ENCODE measurements at regions not wholly inside any gene's neighbourhood (a gene's known extent, or its start where the extent isn't known, plus 50 kb on each side); places are given as distances from the start of the nearest gene placed in this dataset.
"Not testable (repeated sequence)": the region's sequence is repeated elsewhere in the genome, so short reads cannot be mapped to it uniquely, and the experiment has no call there.

DNA sequence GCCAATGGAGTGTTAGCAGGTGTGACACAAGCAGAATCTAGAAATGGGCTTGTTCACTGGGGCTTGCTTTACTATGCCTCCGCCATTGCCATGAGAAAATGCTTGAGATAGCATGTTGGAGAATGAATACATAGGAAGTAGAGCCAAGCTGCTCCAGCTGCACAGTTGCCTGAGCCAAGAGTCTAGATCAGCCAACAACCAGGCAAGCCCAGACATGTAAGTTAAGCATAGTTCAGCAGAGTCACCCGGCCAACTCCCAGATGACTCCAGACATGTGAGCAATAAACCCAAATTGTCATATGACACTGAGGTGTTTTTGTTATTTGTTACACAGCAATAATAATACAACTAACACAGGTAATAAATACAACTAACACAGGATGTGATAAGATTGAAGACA, 167.9 kb downstream of the HAO1 start:
- Histone ChIP-seq H3K36me3 (ENCODE audit: insufficient read depth, low read length) (no peaks in the 10 kb centered on the region), H2AFZ (ENCODE audit: low read length, unreplicated experiment) (no peak overlapping the region), H3K27me3 (ENCODE audit: insufficient read depth, low read length) (no peaks in the 10 kb centered on the region), H3K27ac (ENCODE audit: low read depth, low read length) (no peak overlapping the region), H3K4me1 (ENCODE audit: control insufficient read depth, insufficient read depth, low read length, unreplicated experiment) (peaks cover 2% of the 10 kb centered on the region), H3K79me2 (ENCODE audit: control insufficient read depth, insufficient read depth, low read length, unreplicated experiment) (no peaks in the 10 kb centered on the region), H3K4me3 (ENCODE audit: low read depth, low read length) (no peak overlapping the region)

DNA sequence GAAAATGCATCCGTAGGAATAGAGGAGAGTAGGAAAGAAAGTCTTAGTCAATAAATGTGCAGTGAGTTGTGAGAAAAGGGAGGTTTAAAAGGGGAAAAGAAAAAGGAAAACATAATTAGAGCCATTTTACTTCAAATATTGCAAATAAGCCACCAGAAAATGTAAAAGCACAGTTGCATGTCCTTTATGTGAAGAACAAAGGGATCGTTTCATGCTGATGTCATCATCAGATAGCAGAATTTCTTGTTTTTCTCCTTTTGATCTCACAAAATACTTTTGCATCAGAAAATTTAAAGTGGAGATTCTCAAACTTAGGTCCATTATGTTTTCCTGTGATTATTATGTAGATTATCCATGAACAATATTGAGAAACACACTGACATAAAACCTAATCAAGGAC, 166.7 kb downstream of the HAO1 start:
- Histone ChIP-seq H3K36me3 (ENCODE audit: insufficient read depth, low read length) (no peaks in the 10 kb centered on the region), H3K4me1 (ENCODE audit: control insufficient read depth, insufficient read depth, low read length, unreplicated experiment) (peaks cover 2% of the 10 kb centered on the region), H3K27me3 (ENCODE audit: insufficient read depth, low read length) (no peaks in the 10 kb centered on the region), H3K4me3 (ENCODE audit: low read depth, low read length) (no peak overlapping the region), H3K79me2 (ENCODE audit: control insufficient read depth, insufficient read depth, low read length, unreplicated experiment) (no peaks in the 10 kb centered on the region), H2AFZ (ENCODE audit: low read length, unreplicated experiment) (no peak overlapping the region), H3K27ac (ENCODE audit: low read depth, low read length) (no peak overlapping the region)

- Histone ChIP-seq H3K4me3 (ENCODE audit: low read depth, low read length) (no peak overlapping the region), H3K36me3 (ENCODE audit: insufficient read depth, low read length) (no peaks in the 10 kb centered on the region), H2AFZ (ENCODE audit: low read length, unreplicated experiment) (no peak overlapping the region), H3K79me2 (ENCODE audit: control insufficient read depth, insufficient read depth, low read length, unreplicated experiment) (no peaks in the 10 kb centered on the region), H3K27ac (ENCODE audit: low read depth, low read length) (no peak overlapping the region), H3K27me3 (ENCODE audit: insufficient read depth, low read length) (no peaks in the 10 kb centered on the region), H3K4me1 (ENCODE audit: control insufficient read depth, insufficient read depth, low read length, unreplicated experiment) (peaks cover 2% of the 10 kb centered on the region)
Observed at GRCh38 chr20:7775072-7775471, 165.2 kb downstream of the HAO1 start.

- Histone ChIP-seq H3K4me1 (ENCODE audit: control insufficient read depth, insufficient read depth, low read length, unreplicated experiment) (peaks cover 2% of the 10 kb centered on the region), H3K4me3 (ENCODE audit: low read depth, low read length) (no peak overlapping the region), H3K79me2 (ENCODE audit: control insufficient read depth, insufficient read depth, low read length, unreplicated experiment) (no peaks in the 10 kb centered on the region), H2AFZ (ENCODE audit: low read length, unreplicated experiment) (no peak overlapping the region), H3K36me3 (ENCODE audit: insufficient read depth, low read length) (no peaks in the 10 kb centered on the region), H3K27me3 (ENCODE audit: insufficient read depth, low read length) (no peaks in the 10 kb centered on the region), H3K27ac (ENCODE audit: low read depth, low read length) (no peak overlapping the region)
Observed at GRCh38 chr20:7776148-7776547, 164.1 kb downstream of the HAO1 start.

DNA sequence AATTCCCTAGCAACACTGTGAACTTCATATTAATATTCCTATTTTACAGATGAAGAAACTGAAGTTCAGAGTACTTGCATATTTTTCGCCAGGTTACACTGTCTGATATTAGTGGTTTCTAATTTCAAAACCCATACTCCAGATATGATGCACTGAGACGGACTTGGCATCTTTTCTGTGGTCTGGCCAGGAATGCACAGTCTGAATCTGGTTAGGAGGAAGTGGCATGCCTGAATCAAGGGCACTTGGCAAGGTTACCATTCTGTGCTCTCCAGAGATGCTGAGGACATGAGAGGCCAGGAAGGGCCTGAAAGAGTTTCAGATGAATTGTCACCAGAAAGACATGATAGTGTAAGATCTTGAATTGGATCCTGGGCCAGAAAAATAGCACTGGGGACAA, 150.1 kb downstream of the HAO1 start:
- no peak overlapping the region for H2AFZ ChIP-seq (ENCODE audit: low read length, unreplicated experiment)

GRCh38 chr20:7792150-7792869, 147.9 kb downstream of the HAO1 start:
- Histone ChIP-seq H2AFZ (ENCODE audit: low read length, unreplicated experiment) (no peak overlapping the region), H3K27ac (ENCODE audit: low read depth, low read length) (no peak overlapping the region), H3K27me3 (ENCODE audit: insufficient read depth, low read length) (no peaks in the 10 kb centered on the region), H3K4me1 (ENCODE audit: control insufficient read depth, insufficient read depth, low read length, unreplicated experiment) (no peaks in the 10 kb centered on the region), H3K36me3 (ENCODE audit: insufficient read depth, low read length) (no peaks in the 10 kb centered on the region), H3K4me3 (ENCODE audit: low read depth, low read length) (no peak overlapping the region), H3K79me2 (ENCODE audit: control insufficient read depth, insufficient read depth, low read length, unreplicated experiment) (no peaks in the 10 kb centered on the region)

More for the DNA sequence above, 150.1 kb downstream of the HAO1 start:
- H3K79me2 ChIP-seq (ENCODE audit: control insufficient read depth, insufficient read depth, low read length, unreplicated experiment), result no peaks in the 10 kb centered on the region
- H3K27ac ChIP-seq (ENCODE audit: low read depth, low read length), result no peak overlapping the region
- no peaks in the 10 kb centered on the region for H3K36me3 ChIP-seq (ENCODE audit: insufficient read depth, low read length)
- H3K4me3 ChIP-seq (ENCODE audit: low read depth, low read length), result no peak overlapping the region
- no peaks in the 10 kb centered on the region for H3K27me3 ChIP-seq (ENCODE audit: insufficient read depth, low read length)
- no peaks in the 10 kb centered on the region for H3K4me1 ChIP-seq (ENCODE audit: control insufficient read depth, insufficient read depth, low read length, unreplicated experiment)

- Histone ChIP-seq H3K4me3 (ENCODE audit: low read depth, low read length) (no peak overlapping the region), H3K79me2 (ENCODE audit: control insufficient read depth, insufficient read depth, low read length, unreplicated experiment) (no peaks in the 10 kb centered on the region), H3K36me3 (ENCODE audit: insufficient read depth, low read length) (no peaks in the 10 kb centered on the region), H2AFZ (ENCODE audit: low read length, unreplicated experiment) (no peak overlapping the region), H3K4me1 (ENCODE audit: control insufficient read depth, insufficient read depth, low read length, unreplicated experiment) (no peaks in the 10 kb centered on the region), H3K27me3 (ENCODE audit: insufficient read depth, low read length) (no peaks in the 10 kb centered on the region), H3K27ac (ENCODE audit: low read depth, low read length) (no peak overlapping the region)
Observed at GRCh38 chr20:7798176-7798575, 142.1 kb downstream of the HAO1 start.

DNA sequence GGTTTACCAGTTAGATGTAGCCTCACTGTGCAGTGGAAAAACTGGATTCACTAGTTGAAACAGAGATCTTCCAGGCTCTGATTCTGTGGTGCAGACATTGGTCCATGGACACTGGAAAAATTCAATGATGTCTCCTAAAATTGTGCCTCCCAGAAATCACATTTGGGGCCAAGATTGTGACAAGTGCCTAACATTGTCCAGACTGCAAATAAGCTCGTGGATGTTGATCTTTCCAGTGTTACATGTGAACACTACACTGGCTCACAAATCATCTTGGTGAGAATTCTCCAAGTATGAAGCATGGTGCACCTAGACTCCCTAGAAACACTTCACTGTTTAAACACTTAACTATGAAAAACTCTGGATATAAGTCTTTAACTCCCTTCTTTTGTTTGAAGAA, 140.4 kb downstream of the HAO1 start:
- no peaks in the 10 kb centered on the region for H3K79me2 ChIP-seq (ENCODE audit: control insufficient read depth, insufficient read depth, low read length, unreplicated experiment)
- H3K27me3 ChIP-seq (ENCODE audit: insufficient read depth, low read length), result no peaks in the 10 kb centered on the region
- no peak overlapping the region for H2AFZ ChIP-seq (ENCODE audit: low read length, unreplicated experiment)
- H3K4me1 ChIP-seq (ENCODE audit: control insufficient read depth, insufficient read depth, low read length, unreplicated experiment), result no peaks in the 10 kb centered on the region
- H3K27ac ChIP-seq (ENCODE audit: low read depth, low read length), result no peak overlapping the region
- no peaks in the 10 kb centered on the region for H3K36me3 ChIP-seq (ENCODE audit: insufficient read depth, low read length)
- no peak overlapping the region for H3K4me3 ChIP-seq (ENCODE audit: low read depth, low read length)

GRCh38 chr20:7803411-7804151, 136.7 kb downstream of the HAO1 start:
- not testable (repeated sequence) for H3K4me3 ChIP-seq (ENCODE audit: low read depth, low read length); H3K79me2 ChIP-seq (ENCODE audit: control insufficient read depth, insufficient read depth, low read length, unreplicated experiment); H3K27me3 ChIP-seq (ENCODE audit: insufficient read depth, low read length); H3K27ac ChIP-seq (ENCODE audit: low read depth, low read length); H3K36me3 ChIP-seq (ENCODE audit: insufficient read depth, low read length); H2AFZ ChIP-seq (ENCODE audit: low read length, unreplicated experiment); H3K4me1 ChIP-seq (ENCODE audit: control insufficient read depth, insufficient read depth, low read length, unreplicated experiment)

- Histone ChIP-seq H3K4me1 (ENCODE audit: control insufficient read depth, insufficient read depth, low read length, unreplicated experiment) (no peaks in the 10 kb centered on the region), H2AFZ (ENCODE audit: low read length, unreplicated experiment) (no peak overlapping the region), H3K36me3 (ENCODE audit: insufficient read depth, low read length) (no peaks in the 10 kb centered on the region)
Observed at GRCh38 chr20:7806831-7807230, 133.4 kb downstream of the HAO1 start.

GRCh38 chr20:7817286-7817685, 123.0 kb downstream of the HAO1 start:
- H2AFZ ChIP-seq (ENCODE audit: low read length, unreplicated experiment), result no peak overlapping the region
- H3K36me3 ChIP-seq (ENCODE audit: insufficient read depth, low read length), result no peaks in the 10 kb centered on the region
- H3K4me3 ChIP-seq (ENCODE audit: low read depth, low read length), result no peak overlapping the region
- no peak overlapping the region for H3K27ac ChIP-seq (ENCODE audit: low read depth, low read length)
- H3K79me2 ChIP-seq (ENCODE audit: control insufficient read depth, insufficient read depth, low read length, unreplicated experiment), result no peaks in the 10 kb centered on the region
- H3K4me1 ChIP-seq (ENCODE audit: control insufficient read depth, insufficient read depth, low read length, unreplicated experiment), result no peaks in the 10 kb centered on the region
- H3K27me3 ChIP-seq (ENCODE audit: insufficient read depth, low read length), result no peaks in the 10 kb centered on the region

More at GRCh38 chr20:7806831-7807230, 133.4 kb downstream of the HAO1 start:
- Histone ChIP-seq H3K27me3 (ENCODE audit: insufficient read depth, low read length) (no peaks in the 10 kb centered on the region), H3K79me2 (ENCODE audit: control insufficient read depth, insufficient read depth, low read length, unreplicated experiment) (no peaks in the 10 kb centered on the region), H3K4me3 (ENCODE audit: low read depth, low read length) (no peak overlapping the region), H3K27ac (ENCODE audit: low read depth, low read length) (no peak overlapping the region)
